HG03045 (cell line): ENCODE measurements at regions not wholly inside any gene's neighbourhood (a gene's known extent, or its start where the extent isn't known, plus 50 kb on each side); places are given as distances from the start of the nearest gene placed in this dataset.

Experiments
- ATAC-seq: cut with Tn5 transposase; IDR thresholded peaks from one replicate; pipeline ENCODE4 v1.9.1; 2021; ENCODE audit warnings: mild to moderate bottlenecking, moderate library complexity; ENCODE audit not compliant: unreplicated experiment

GRCh38 chr13:55366676-55367075 lies 1774.0 kb upstream of the PRR20A start:
- no peak for ATAC-seq

- no peak for ATAC-seq
Observed at GRCh38 chr13:55394470-55394869, 1746.2 kb upstream of the PRR20A start.

- ATAC-seq = no peak
Observed at GRCh38 chr13:55402870-55403269, 1737.8 kb upstream of the PRR20A start.

- no peak for ATAC-seq
Observed at GRCh38 chr13:55403887-55404487, 1736.7 kb upstream of the PRR20A start.

GRCh38 chr13:55410398-55411330 lies 1730.1 kb upstream of the PRR20A start:
- no peak for ATAC-seq

- no peak for ATAC-seq
Observed at GRCh38 chr13:55418095-55418494, 1722.6 kb upstream of the PRR20A start.

- ATAC-seq = no peak
Observed at GRCh38 chr13:55432814-55433213, 1707.9 kb upstream of the PRR20A start.

GRCh38 chr13:55437162-55437561 lies 1703.6 kb upstream of the PRR20A start:
- no peak for ATAC-seq

GRCh38 chr13:55439450-55439849 lies 1701.3 kb upstream of the PRR20A start:
- no peak for ATAC-seq

GRCh38 chr13:55440465-55441085 lies 1700.1 kb upstream of the PRR20A start:
- ATAC-seq = no peak

- no peak for ATAC-seq
Observed at GRCh38 chr13:55464222-55464621, 1676.5 kb upstream of the PRR20A start.

GRCh38 chr13:55467476-55467875 lies 1673.2 kb upstream of the PRR20A start:
- no peak for ATAC-seq

GRCh38 chr13:55483626-55484158 lies 1657.0 kb upstream of the PRR20A start:
- ATAC-seq = no peak

GRCh38 chr13:55493297-55493696 lies 1647.4 kb upstream of the PRR20A start:
- no peak for ATAC-seq

- ATAC-seq = no peak
Observed at GRCh38 chr13:55497486-55497885, 1643.2 kb upstream of the PRR20A start.

- ATAC-seq = no peak
Observed at GRCh38 chr13:55500694-55501093, 1640.0 kb upstream of the PRR20A start.

GRCh38 chr13:55516610-55517009 lies 1624.1 kb upstream of the PRR20A start:
- no peak for ATAC-seq

GRCh38 chr13:55517312-55517711 lies 1623.4 kb upstream of the PRR20A start:
- ATAC-seq = no peak

GRCh38 chr13:55528434-55528833 lies 1612.3 kb upstream of the PRR20A start:
- no peak for ATAC-seq

- no peak for ATAC-seq
Observed at GRCh38 chr13:55534306-55534705, 1606.4 kb upstream of the PRR20A start.

GRCh38 chr13:55538424-55538823 lies 1602.3 kb upstream of the PRR20A start:
- no peak for ATAC-seq

- no peak for ATAC-seq
Observed at GRCh38 chr13:55543053-55543452, 1597.7 kb upstream of the PRR20A start.
